ENCODE measurements at regions not wholly inside any gene's neighbourhood (a gene's known extent, or its start where the extent isn't known, plus 50 kb on each side); places are given as distances from the start of the nearest gene placed in this dataset.
"Not testable (repeated sequence)": the region's sequence is repeated elsewhere in the genome, so short reads cannot be mapped to it uniquely, and the experiment has no call there.

- no peak overlapping the region for H3K4me3 ChIP-seq (ENCODE audit: control insufficient read depth, low read depth, low read length)
- DNase-seq (ENCODE audit: low read depth): no peak
- TF ChIP-seq, protein P1, sequence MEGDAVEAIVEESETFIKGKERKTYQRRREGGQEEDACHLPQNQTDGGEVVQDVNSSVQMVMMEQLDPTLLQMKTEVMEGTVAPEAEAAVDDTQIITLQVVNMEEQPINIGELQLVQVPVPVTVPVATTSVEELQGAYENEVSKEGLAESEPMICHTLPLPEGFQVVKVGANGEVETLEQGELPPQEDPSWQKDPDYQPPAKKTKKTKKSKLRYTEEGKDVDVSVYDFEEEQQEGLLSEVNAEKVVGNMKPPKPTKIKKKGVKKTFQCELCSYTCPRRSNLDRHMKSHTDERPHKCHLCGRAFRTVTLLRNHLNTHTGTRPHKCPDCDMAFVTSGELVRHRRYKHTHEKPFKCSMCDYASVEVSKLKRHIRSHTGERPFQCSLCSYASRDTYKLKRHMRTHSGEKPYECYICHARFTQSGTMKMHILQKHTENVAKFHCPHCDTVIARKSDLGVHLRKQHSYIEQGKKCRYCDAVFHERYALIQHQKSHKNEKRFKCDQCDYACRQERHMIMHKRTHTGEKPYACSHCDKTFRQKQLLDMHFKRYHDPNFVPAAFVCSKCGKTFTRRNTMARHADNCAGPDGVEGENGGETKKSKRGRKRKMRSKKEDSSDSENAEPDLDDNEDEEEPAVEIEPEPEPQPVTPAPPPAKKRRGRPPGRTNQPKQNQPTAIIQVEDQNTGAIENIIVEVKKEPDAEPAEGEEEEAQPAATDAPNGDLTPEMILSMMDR (IDR thresholded peaks at IDR 0.05; ENCODE audit: control insufficient read depth, insufficient read depth, low read depth, low read length, missing control alignments): no peak
Observed at GRCh38 chr6:163750431-163751031, 336.0 kb downstream of the QKI start.

DNA sequence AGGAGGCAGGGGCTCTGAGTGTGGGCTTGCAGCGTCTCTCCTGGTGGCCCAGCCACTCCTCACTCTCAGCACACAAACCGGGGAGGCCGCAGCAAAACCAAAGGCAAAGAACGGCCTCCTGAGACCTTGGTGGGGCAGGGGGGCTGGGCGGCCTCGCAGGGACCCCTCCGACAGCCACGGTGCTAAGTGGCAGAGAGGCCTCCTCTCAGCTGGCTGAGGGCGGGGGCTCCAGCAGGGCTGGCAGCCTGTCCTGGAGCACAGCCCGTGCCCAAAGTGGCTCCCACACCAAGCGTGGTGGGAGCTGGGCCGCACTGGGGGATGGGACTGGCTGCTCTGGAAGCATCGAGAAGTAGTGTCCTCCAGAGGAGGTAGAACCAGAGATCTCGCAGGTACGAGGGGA, 334.4 kb downstream of the QKI start:
- no peak overlapping the region for H3K4me3 ChIP-seq (ENCODE audit: control insufficient read depth, low read depth, low read length)
- TF ChIP-seq, protein P1 (IDR thresholded peaks at IDR 0.05; ENCODE audit: control insufficient read depth, insufficient read depth, low read depth, low read length, missing control alignments): no peak
- no peak for DNase-seq (ENCODE audit: low read depth)

DNA sequence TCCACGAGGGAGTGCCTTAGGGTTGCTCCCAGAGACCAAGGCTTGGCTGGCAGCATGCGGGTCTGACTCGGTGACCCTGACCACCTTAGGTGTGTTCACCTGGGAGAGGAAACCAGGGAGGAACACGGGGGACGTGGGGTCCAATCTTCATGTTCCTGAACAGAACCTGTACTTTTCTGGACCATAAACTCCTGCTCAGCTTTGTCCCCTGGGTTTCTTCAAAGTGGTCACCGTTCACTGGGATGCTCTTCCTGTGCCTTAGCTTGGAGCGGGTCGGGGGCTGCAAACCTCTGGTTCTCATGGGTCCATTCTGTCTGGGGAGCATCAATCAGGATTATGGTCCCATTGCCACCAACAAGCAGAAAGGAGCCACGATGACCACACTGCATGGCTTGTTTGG, 333.5 kb downstream of the QKI start:
- H3K4me3 ChIP-seq (ENCODE audit: control insufficient read depth, low read depth, low read length): no peak overlapping the region
- no peak for DNase-seq (ENCODE audit: low read depth)
- TF ChIP-seq, protein P1 (IDR thresholded peaks at IDR 0.05; ENCODE audit: control insufficient read depth, insufficient read depth, low read depth, low read length, missing control alignments): no peak

- not testable (repeated sequence) for H3K4me3 ChIP-seq (ENCODE audit: control insufficient read depth, low read depth, low read length); DNase-seq (ENCODE audit: low read depth)
Observed at GRCh38 chr6:163747058-163747457, 332.5 kb downstream of the QKI start.

DNA sequence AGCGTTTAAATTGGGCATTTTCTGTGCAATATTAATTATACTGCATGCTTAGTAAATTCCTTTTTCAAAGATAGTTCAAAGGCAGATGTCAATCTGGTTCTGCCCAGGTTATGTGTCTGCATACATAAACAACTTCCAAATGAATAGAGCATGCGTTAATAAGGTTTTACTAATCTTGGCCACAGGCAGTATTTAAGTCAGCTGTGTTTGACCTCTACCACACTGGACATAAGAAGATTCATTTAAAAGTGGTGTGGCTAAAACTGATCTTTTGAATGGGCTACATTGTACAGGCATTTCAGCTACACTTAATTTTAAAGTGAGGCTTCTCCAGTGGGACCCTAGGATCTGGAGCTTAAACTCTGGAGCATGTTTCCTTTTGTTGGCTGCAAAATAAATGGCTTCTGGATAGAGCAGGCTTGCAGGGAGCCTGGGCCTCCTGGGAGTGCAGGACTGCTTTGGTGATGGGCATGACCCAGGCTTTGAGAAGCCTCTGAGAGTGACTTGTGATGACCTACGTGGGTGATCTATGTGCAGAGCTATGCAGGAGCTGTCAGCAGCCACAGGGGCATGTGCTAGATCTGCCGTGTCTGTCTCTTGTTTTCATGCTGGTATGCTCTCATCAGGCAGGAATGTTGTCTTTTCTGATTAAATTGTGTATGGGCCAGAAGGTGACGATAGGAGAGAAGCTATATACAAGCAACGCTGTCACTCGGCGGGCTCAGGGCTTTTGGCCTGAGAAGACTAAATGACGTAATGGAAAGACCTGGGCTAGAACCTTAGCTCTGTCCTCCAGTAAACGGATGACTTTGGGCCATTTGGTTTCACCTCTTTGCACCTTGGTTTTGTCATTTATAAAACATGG, 331.2 kb downstream of the QKI start:
- TF ChIP-seq, protein P1 (IDR thresholded peaks at IDR 0.05; ENCODE audit: control insufficient read depth, insufficient read depth, low read depth, low read length, missing control alignments): no peak
- DNase-seq (ENCODE audit: low read depth): peak; percentile 23
- no peak overlapping the region for H3K4me3 ChIP-seq (ENCODE audit: control insufficient read depth, low read depth, low read length)

GRCh38 chr6:163744256-163744925, 329.9 kb downstream of the QKI start:
- no peak for DNase-seq (ENCODE audit: low read depth)
- TF ChIP-seq, protein P1 (IDR thresholded peaks at IDR 0.05; ENCODE audit: control insufficient read depth, insufficient read depth, low read depth, low read length, missing control alignments): no peak
- H3K4me3 ChIP-seq (ENCODE audit: control insufficient read depth, low read depth, low read length): no peak overlapping the region

DNA sequence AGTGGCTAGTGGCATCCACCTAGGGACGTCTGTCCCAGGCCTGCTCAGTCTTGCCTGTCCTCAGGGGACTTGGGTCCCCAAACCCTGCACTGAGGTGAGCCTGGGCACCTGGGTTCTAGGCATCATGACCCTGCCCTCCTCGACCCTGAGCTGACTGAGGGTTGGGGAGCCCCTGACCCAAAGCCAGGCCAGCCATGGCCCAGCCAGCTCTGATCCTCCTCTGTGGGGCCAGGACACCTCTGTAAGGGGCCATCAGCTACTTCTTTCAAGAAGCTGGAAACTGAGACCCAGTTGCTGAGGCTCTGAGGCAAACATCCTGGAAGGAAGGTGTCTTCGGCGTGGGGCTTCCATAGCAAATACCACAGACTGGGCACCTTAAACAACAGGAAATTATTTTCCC, 329.3 kb downstream of the QKI start:
- TF ChIP-seq, protein P1 (IDR thresholded peaks at IDR 0.05; ENCODE audit: control insufficient read depth, insufficient read depth, low read depth, low read length, missing control alignments): no peak
- no peak for DNase-seq (ENCODE audit: low read depth)
- no peak overlapping the region for H3K4me3 ChIP-seq (ENCODE audit: control insufficient read depth, low read depth, low read length)

All from AG09309 (cell line).